GF-D8 (cell line): ENCODE measurements at regions not wholly inside any gene's neighbourhood (a gene's known extent, or its start where the extent isn't known, plus 50 kb on each side); places are given as distances from the start of the nearest gene placed in this dataset.

Experiments used
- DNase-seq: peaks from one replicate; lab custom pipeline; 2025; lab: John Stamatoyannopoulos, UW

GRCh38 chr21:40901691-40902090 is 54.7 kb upstream of the DSCAM start:
- DNase-seq = no peak

- DNase-seq = no peak
Measured at GRCh38 chr21:40902299-40902698, 55.3 kb upstream of the DSCAM start.

- no peak for DNase-seq
Measured at GRCh38 chr21:40902993-40903392, 56.0 kb upstream of the DSCAM start.

- no peak for DNase-seq
Measured at GRCh38 chr21:40905251-40905650, 58.3 kb upstream of the DSCAM start.

- no peak for DNase-seq
Measured at GRCh38 chr21:40912375-40912774, 65.4 kb upstream of the DSCAM start.

- no peak for DNase-seq
Measured at GRCh38 chr21:40915114-40915513, 68.2 kb upstream of the DSCAM start.

GRCh38 chr21:40923407-40923806 is 76.4 kb upstream of the DSCAM start:
- DNase-seq = no peak

- DNase-seq = no peak
Measured at GRCh38 chr21:40923901-40924300, 76.9 kb upstream of the DSCAM start.

- no peak for DNase-seq
Measured at GRCh38 chr21:40924641-40925040, 77.7 kb upstream of the DSCAM start.

- no peak for DNase-seq
Measured at GRCh38 chr21:40926238-40926637, 79.3 kb upstream of the DSCAM start.

- no peak for DNase-seq
Measured at GRCh38 chr21:40929833-40930232, 82.9 kb upstream of the DSCAM start.

- no peak for DNase-seq
Measured at GRCh38 chr21:40931197-40931596, 84.2 kb upstream of the DSCAM start.

GRCh38 chr21:40936178-40936577 is 89.2 kb upstream of the DSCAM start:
- no peak for DNase-seq

- DNase-seq = no peak
Measured at GRCh38 chr21:40936771-40937261, 89.9 kb upstream of the DSCAM start.

- DNase-seq = no peak
Measured at GRCh38 chr21:40938078-40938477, 91.1 kb upstream of the DSCAM start.

GRCh38 chr21:40938611-40939010 is 91.7 kb upstream of the DSCAM start:
- no peak for DNase-seq

GRCh38 chr21:40947713-40948112 is 100.8 kb upstream of the DSCAM start:
- DNase-seq = no peak

GRCh38 chr21:40950970-40951369 is 104.0 kb upstream of the DSCAM start:
- DNase-seq = no peak

GRCh38 chr21:40952551-40953323 is 105.8 kb upstream of the DSCAM start:
- no peak for DNase-seq

- no peak for DNase-seq
Measured at GRCh38 chr21:40964691-40965090, 117.7 kb upstream of the DSCAM start.

GRCh38 chr21:40967771-40968170 is 120.8 kb upstream of the DSCAM start:
- DNase-seq = no peak

- DNase-seq = no peak
Measured at GRCh38 chr21:40972151-40972550, 125.2 kb upstream of the DSCAM start.

- DNase-seq = peak; percentile 53
Measured at GRCh38 chr21:40976198-40977109, 129.5 kb upstream of the DSCAM start.
